Mucosa of descending colon (tissue), 3 donors: ENCODE measurements at regions not wholly inside any gene's neighbourhood (a gene's known extent, or its start where the extent isn't known, plus 50 kb on each side); places are given as distances from the start of the nearest gene placed in this dataset.

Source experiments
- ATAC-seq: fragments of 200-7000 bp; cut with Tn5 transposase; one replicate; pipeline ENCODE4 v1.9.1; 2020; ENCODE audit warnings: mild to moderate bottlenecking, moderate library complexity
- DNase-seq, 3 donors: peaks; one replicate each; pipeline ENCODE4 v3.0.0-alpha.2; 2020
- H3K36me3 ChIP-seq: fragments of 200-600 bp; one replicate; pipeline ENCODE4 v1.8.0; 2021; ENCODE audit warnings: low read depth, mild to moderate bottlenecking
- H3K4me1 ChIP-seq: fragments of 200-600 bp; one replicate; pipeline ENCODE4 v1.8.0; 2021; ENCODE audit warnings: low read depth, mild to moderate bottlenecking
- H3K4me3 ChIP-seq: fragments of 200-600 bp; one replicate; pipeline ENCODE4 v1.8.0; 2021; ENCODE audit warnings: mild to moderate bottlenecking
- H3K9me3 ChIP-seq: fragments of 200-600 bp; one replicate; pipeline ENCODE4 v1.8.0; 2021; ENCODE audit warnings: mild to moderate bottlenecking
- intact Hi-C, 2 donors: fragments of 100-400 bp; cut with DNase I in 1 of 2; cut with micrococcal nuclease in 1 of 2; formaldehyde crosslinking; loops; one replicate each; pipeline versions ENCODE4 v1.11.0 to v1.11.1; 2022; cut with DNase I, micrococcal nuclease
- TF ChIP-seq, protein P1 (sequence below): fragments of 200-600 bp; IDR thresholded peaks from one replicate; pipeline ENCODE4 v1.8.0; 2022; ENCODE audit warnings: antibody characterized with exemption, mild to moderate bottlenecking
- donor health status: DM: no; HTN: no; CAD: no; lungs with moderate emphysema.
- donor health status: DM: no; HTN: no; CAD: no.
- donor health status: DM: no; HTN: yes; CAD: no.

DNA sequence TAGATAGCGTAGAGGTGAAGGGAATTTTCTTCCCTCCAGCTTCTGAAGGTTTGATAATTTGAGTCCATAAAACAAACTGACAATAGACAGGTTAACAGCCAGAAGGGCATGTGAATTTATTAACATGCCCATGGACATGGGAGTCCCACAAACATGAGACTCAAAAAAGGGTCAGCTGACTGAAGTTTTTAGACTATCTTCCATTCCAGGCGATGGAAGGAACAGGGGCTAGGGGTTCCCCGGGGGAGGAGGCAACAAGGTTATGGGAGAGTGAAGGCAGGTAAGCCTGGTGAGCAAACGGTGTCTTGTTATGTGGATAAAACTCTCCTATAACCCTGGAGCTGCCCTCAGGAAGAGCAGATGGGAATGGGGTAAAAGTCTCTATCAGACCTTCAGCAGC lies 81.5 kb upstream of the SORBS2 start:
- intact Hi-C loops: no loop called here
- Histone ChIP-seq H3K9me3 (no peaks in the 10 kb centered on the region), H3K4me3 (no peak overlapping the region), H3K4me1 (no peaks in the 10 kb centered on the region), H3K36me3 (no peaks in the 10 kb centered on the region)
- TF ChIP-seq, protein P1, sequence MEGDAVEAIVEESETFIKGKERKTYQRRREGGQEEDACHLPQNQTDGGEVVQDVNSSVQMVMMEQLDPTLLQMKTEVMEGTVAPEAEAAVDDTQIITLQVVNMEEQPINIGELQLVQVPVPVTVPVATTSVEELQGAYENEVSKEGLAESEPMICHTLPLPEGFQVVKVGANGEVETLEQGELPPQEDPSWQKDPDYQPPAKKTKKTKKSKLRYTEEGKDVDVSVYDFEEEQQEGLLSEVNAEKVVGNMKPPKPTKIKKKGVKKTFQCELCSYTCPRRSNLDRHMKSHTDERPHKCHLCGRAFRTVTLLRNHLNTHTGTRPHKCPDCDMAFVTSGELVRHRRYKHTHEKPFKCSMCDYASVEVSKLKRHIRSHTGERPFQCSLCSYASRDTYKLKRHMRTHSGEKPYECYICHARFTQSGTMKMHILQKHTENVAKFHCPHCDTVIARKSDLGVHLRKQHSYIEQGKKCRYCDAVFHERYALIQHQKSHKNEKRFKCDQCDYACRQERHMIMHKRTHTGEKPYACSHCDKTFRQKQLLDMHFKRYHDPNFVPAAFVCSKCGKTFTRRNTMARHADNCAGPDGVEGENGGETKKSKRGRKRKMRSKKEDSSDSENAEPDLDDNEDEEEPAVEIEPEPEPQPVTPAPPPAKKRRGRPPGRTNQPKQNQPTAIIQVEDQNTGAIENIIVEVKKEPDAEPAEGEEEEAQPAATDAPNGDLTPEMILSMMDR: no peak
- ATAC-seq (no peak), DNase-seq (no peak)

DNA sequence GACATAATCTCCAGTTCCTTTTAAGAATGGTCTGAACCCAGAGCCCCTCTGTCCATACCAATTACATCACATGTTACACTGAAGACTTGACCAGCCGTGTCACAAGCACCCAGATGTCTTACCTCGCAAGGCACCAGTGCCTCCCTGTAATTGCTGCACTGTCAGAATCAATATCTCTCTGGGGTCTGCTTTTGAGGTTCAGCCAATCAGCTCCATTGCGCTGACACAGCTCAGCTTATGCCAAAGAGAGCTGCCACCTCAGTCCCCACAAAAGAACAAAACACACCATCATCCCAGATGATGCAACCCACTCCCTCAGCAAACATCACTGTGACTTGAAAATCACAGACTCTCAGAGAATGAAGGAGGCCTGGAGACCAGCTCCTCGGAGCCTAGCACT lies 82.5 kb upstream of the SORBS2 start:
- ATAC-seq (no peak), DNase-seq (no peak)
- intact Hi-C loops: no loop called here
- Histone ChIP-seq H3K9me3 (no peaks in the 10 kb centered on the region), H3K4me3 (no peak overlapping the region), H3K4me1 (no peaks in the 10 kb centered on the region), H3K36me3 (no peaks in the 10 kb centered on the region)
- TF ChIP-seq, protein P1: no peak

DNA sequence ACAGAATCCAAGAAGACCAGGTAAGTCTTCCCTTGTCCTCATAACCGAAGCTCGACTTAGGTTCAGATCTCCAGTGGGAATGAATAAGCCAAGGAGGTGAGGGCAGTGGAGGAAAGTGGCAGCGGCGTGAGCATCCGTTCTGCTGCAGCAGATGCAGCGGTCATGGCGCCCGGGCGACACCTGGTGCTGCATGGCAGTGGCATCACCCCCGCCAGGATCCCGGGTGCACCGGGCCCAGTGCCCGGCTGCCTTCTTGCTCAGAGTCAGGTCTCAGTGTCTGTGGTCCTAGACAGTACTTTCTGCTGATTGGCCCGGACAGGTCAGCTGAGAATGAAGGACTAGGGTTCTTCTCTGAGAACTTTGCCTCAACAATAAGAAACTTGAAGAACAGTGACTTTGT lies 83.4 kb upstream of the SORBS2 start:
- Histone ChIP-seq H3K9me3 (no peaks in the 10 kb centered on the region), H3K4me3 (no peak overlapping the region), H3K36me3 (no peaks in the 10 kb centered on the region), H3K4me1 (no peaks in the 10 kb centered on the region)
- no peak for DNase-seq
- no peak for ATAC-seq
- intact Hi-C loops: no loop called here
- TF ChIP-seq, protein P1: no peak

DNA sequence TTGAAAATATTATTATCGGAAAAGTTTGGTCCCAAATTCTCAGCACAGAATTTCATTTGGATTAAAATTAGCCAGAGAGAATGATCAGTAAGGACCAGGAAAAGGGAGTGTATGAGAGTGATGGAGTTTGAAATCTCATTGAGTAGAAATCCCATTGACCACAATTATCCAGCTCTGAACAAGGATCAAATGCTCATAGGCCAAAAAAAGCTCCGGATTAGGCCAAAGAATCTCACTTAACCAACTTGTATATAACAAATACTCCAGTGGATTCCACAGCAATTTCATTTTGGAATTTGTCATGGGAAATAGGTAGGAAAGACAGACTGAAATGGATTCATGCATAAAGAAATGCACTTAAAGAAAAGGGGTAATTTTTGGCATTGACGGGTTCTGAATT lies 83.9 kb upstream of the SORBS2 start:
- no peaks in the 10 kb centered on the region for H3K36me3 ChIP-seq
- intact Hi-C loops: no loop called here

DNA sequence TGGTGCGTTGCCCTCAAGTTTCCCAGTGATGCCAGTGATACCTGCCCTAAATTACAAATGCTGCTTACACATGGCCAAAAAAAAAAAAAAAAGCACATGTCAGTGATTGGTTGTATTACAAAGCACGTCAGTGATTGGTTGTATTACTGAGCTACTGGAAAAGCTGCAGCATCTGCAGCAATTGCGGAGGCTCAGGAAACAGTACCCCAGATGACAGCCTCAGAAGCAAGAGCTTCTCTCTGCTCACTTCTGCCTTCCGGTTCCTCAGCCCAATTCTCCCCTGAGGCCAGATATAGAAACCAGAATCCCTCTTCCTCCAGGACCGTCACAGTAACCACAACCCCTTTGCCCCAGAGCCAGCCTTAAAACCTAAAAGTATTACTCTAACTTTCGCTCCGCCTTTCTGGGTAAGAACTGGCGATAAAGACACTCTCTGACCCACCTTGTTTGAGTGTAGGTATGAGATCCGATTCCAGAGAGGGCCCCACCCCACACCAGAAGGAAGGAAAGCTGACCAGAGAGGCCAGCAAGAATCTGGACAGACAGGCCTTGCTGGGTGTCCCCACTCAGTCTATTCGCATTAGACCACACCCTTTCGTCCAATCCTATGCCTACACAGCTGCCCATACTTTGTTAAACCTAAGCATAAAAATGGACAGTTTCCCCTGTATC lies 85.0 kb upstream of the SORBS2 start:
- no peak for ATAC-seq
- intact Hi-C loops: no loop called here
- DNase-seq: no peak

More for the DNA sequence above, 83.9 kb upstream of the SORBS2 start:
- DNase-seq (no peak), ATAC-seq (no peak)
- TF ChIP-seq, protein P1: no peak
- H3K4me1 ChIP-seq: no peaks in the 10 kb centered on the region
- no peak overlapping the region for H3K4me3 ChIP-seq
- H3K9me3 ChIP-seq: no peaks in the 10 kb centered on the region

More for the DNA sequence above, 85.0 kb upstream of the SORBS2 start:
- H3K4me1 ChIP-seq: no peaks in the 10 kb centered on the region
- H3K36me3 ChIP-seq: no peaks in the 10 kb centered on the region
- H3K4me3 ChIP-seq: no peak overlapping the region
- TF ChIP-seq, protein P1: no peak
- H3K9me3 ChIP-seq: no peaks in the 10 kb centered on the region
